NCI-H1694 treated with DMSO at 0.1 percent for 48 hours (cell line): ENCODE measurements at regions not wholly inside any gene's neighbourhood (a gene's known extent, or its start where the extent isn't known, plus 50 kb on each side); places are given as distances from the start of the nearest gene placed in this dataset.
"Not testable (repeated sequence)": the region's sequence is repeated elsewhere in the genome, so short reads cannot be mapped to it uniquely, and the experiment has no call there.

Source experiments
- DNase-seq: peaks from one replicate; lab custom pipeline; 2025; lab: John Stamatoyannopoulos, UW

- DNase-seq = no peak
Measured at GRCh38 chr17:63078707-63079106, 112.7 kb downstream of the TANC2 start.

DNA sequence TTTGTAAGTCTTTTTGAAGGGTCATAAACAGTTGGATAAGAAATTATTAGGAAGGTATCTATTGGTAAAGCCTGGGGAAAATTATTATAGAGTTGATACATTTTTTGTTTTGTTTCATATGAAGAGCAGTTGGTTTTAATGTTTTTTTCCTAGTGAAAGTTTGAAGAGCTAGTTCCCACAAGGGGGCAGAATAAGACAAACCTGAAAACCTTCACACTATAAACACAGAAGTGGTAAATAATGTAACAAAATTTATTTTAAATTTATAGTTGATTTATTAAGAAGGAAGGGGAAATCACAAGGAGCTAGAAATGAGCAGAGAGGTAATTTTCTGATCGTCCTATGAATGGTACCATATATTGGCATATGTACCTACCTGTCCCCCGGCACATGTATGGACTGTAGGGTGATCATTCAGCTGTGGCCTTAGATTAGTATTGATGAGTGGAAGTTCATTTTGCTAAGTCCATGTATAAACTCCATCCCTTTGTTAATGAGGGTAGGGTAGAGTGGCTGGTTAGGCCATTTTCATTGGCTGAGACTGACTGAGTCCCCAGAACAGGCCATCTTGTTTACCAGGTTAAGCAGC is 116.3 kb downstream of the TANC2 start:
- DNase-seq = peak; percentile 16

- no peak for DNase-seq
Measured at GRCh38 chr17:63082952-63083351, 116.9 kb downstream of the TANC2 start.

GRCh38 chr17:63086483-63087185 is 120.6 kb downstream of the TANC2 start:
- DNase-seq = no peak

DNA sequence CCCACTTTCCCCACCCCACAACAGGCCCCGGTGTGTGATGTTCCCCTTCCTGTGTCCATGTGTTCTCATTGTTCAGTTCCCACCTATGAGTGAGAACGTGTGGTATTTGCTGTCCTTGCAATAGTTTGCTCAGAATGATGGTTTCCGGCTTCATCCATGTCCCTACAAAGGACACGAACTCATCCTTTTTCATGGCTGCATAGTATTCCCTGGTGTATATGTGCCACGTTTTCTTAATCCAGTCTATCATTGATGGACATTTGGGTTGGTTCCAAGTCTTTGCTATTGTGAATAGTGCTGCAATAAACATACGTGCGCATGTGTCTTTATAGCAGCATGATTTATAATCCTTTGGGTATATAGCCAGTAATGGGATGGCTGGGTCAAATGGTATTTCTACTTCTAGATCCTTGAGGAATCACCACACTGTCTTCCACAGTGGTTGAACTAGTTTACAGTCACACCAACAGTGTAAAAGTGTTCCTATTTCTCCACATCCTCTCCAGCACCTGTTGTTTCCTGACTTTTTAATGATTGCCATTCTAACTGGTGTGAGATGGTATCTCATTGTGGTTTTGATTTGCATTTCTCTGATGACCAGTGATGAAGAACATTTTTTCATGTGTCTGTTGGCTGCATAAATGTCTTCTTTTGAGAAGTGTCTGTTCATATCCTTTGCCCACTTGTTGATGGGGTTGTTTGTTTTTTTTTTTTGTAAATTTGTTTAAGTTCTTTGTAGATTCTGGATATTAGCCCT is 124.5 kb downstream of the TANC2 start:
- not testable (repeated sequence) for DNase-seq

- DNase-seq = not testable (repeated sequence)
Measured at GRCh38 chr17:63091909-63092308, 125.9 kb downstream of the TANC2 start.

DNA sequence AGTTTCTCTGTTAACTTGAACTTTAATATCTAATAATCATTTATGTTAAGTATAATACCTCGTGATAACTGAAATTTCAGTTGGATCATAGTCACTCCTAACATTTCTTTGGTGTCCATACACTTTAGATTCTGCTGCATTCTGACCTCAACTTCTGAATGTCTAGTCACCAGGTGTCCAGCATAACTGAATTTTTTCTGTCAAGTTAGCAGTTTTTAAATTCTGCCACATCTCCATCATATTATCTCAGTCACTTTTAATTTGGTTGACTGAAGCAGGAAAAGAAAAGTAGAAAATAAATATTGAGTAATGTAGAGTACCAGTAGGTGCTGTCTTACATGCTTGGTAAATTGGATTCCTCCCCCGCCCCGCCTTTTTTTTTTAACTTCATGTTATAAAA is 128.6 kb downstream of the TANC2 start:
- no peak for DNase-seq

GRCh38 chr17:63095459-63095858 is 129.4 kb downstream of the TANC2 start:
- DNase-seq = no peak

DNA sequence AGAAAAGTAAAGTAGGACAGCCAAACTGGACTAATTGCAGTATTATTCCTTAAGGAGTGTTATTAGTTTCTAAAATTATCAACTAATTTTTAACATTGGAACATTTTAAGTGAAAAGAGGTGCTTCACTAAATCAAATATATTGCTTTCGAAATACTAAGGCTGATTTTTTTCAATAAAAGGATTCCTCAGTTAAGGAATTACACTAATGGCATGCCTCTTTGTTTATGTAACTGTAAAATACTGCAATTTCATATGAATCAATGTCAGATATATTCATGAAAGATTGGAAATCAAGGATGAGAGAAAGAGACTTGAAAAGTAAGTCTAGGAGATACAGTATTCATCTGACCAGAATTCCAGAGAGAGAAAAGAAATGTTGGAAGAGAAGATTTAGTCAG is 129.8 kb downstream of the TANC2 start:
- DNase-seq = no peak

GRCh38 chr17:63096426-63096825 is 130.4 kb downstream of the TANC2 start:
- DNase-seq = no peak

GRCh38 chr17:63099425-63099824 is 133.4 kb downstream of the TANC2 start:
- DNase-seq = peak; percentile 95

DNA sequence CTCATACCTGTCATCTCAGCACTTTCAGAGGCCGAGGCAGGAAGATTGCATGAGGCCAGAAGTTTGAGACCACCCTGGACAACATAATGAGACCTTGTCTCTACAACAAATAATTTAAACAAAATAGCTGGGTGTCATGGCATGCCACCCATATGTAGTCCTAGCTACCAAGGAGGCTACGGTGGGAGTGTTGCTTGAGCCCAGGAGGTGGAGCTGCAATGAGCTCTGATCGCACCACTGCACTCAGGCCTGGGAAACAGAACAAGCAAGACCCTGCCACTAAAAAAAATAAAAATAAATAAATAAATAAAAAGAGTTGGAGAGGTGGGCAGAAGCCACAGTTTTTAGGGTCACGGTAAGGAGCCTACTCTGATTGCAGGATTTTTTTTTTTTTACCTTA is 136.0 kb downstream of the TANC2 start:
- no peak for DNase-seq

GRCh38 chr17:63106050-63106449 is 140.0 kb downstream of the TANC2 start:
- DNase-seq = no peak

- DNase-seq = no peak
Measured at GRCh38 chr17:63109661-63110060, 143.6 kb downstream of the TANC2 start.

- no peak for DNase-seq
Measured at GRCh38 chr17:63113167-63113566, 147.1 kb downstream of the TANC2 start.

DNA sequence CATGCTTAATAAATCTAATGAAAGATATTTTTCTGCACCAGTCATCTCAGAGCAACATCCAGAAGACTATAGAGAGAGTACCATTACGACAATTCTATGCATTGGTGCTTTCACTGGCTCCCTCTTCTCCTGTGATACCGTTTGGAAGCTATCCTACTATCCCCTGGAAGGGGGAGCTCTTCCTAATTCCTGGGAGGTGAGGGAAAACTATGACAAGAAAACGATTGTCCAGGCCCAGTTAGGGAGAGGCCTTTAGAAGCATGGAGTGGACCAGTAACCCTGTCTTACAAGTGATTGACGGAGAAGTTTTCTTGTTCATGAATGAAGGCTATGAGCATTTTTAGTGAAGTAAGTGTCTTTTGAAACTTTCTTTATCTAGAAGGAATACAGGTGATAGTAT is 150.2 kb downstream of the TANC2 start:
- no peak for DNase-seq

DNA sequence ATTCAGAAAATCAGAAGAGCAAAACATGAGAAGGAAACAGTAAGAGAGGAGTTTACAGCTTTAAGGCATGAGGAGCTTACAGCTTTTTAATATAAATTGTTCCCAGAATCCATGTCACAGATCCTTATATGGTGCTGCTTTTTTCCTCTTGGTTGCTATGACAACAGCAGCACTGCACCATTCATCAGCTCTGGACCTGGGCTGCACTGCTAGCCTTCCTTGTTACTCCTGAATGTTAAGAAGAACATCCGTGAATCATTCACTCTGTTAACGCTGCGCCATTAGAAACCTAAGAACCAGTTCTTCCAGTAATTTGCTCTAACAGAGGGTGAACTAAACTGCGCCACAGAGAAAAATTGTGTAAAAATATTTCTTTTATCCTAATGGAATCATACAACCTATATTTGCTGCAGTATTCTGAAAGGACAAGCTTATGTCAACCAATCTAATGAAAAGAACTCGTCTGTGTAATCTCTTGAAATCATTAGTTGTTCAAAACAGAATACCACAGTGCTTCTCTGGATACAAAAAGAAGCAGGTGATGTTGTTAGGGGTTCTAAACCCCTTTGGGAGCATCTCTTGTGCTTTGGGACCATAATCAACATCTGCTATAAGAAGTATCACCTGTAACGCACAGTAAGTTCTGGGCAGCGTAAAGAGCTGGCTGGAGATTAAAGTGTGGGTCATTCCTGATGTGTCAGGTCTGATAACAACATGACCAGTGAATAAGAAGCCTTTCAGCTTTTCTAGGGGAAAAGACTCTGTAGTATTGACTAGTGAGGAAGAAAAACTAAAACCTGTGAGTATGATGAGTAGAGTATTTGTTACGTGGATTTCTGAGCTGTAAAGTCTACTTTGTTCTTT is 151.2 kb downstream of the TANC2 start:
- DNase-seq = no peak

DNA sequence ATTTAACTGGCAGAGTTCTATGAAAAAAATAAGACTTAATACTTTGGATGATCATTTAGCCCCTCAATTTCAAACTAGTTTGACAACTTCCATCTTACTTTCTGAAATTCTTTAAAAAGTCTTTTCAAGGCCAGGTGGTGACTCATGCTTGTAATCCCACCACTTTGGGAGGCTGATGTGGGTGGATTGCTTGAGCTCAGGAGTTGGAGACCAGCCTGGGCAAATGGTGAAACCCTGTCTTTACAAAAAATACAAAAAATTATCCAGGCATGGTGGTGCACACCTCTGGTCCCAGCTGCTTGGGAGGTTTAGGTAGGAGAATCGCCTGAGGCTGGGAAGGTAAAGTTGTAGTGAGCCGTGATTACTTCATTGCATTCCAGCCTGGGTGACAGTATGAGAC is 154.4 kb downstream of the TANC2 start:
- DNase-seq = no peak

GRCh38 chr17:63124536-63124935 is 158.5 kb downstream of the TANC2 start:
- DNase-seq = no peak

DNA sequence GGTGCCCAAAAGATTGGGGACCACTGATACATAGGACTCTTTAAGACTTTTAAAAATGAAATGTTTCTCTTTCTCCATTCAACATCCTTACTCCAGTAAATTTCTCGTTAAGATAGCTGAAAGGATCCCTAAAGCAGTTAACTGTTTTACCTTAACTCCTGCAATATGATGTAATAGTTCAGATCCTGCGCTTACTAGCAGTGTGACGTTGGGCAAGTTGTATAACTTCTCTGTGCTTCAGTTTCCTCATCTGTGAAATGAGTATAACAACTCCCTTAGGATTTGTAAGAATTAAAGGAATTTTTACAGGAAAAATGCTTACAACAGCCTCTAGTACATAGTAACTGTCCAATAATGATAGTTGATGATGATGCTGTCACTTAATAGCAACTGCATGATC is 158.9 kb downstream of the TANC2 start:
- no peak for DNase-seq

DNA sequence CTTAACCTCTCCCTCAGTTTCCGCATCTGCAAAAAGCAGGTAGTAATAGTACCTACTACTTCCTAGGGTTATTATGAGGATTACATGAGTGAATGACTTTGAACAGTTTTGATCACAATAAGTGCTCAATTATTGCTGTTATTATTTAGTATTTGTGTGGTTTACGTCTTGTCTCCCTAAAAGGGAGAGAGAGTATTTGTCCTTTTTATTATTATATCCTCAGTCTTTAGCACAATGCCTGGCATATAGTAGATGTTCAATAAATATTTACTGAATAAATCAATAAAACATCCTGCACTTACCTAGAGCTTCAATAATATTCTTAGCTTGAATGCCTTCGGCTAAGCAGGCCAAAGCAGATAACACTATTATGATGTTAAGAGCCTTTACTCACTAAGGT is 160.0 kb downstream of the TANC2 start:
- no peak for DNase-seq

DNA sequence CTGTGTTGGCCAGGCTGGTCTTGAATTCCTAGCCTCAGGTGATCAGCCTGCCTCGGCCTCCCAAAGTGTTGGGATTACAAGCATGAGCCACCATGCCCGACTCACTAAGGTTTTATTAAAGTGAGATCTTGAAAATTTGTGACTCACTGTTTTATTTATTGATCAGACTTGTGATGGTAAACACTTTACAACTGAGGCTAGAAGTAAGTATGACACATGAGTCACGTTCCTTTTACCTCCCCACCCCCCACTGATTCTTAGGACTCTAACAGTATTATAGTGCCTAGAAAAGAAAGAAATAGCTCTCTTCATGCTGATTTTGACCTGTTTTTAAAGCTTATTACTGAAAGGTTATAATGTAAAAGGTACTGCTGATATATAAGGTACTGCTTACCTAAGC is 160.6 kb downstream of the TANC2 start:
- no peak for DNase-seq
